ENCODE measurements at regions not wholly inside any gene's neighbourhood (a gene's known extent, or its start where the extent isn't known, plus 50 kb on each side); places are given as distances from the start of the nearest gene placed in this dataset.
"Not testable (repeated sequence)": the region's sequence is repeated elsewhere in the genome, so short reads cannot be mapped to it uniquely, and the experiment has no call there.

- DNase-seq (ENCODE audit: low read depth), result no peak
Observed at GRCh38 chr7:17094963-17095574, 203.4 kb upstream of the AHR start.

GRCh38 chr7:17095931-17096330 lies 202.5 kb upstream of the AHR start:
- no peak for DNase-seq (ENCODE audit: low read depth)

- DNase-seq (ENCODE audit: low read depth), result no peak
Observed at GRCh38 chr7:17097668-17098297, 200.7 kb upstream of the AHR start.

GRCh38 chr7:17098515-17098914 lies 199.9 kb upstream of the AHR start:
- DNase-seq (ENCODE audit: low read depth), result no peak

DNA sequence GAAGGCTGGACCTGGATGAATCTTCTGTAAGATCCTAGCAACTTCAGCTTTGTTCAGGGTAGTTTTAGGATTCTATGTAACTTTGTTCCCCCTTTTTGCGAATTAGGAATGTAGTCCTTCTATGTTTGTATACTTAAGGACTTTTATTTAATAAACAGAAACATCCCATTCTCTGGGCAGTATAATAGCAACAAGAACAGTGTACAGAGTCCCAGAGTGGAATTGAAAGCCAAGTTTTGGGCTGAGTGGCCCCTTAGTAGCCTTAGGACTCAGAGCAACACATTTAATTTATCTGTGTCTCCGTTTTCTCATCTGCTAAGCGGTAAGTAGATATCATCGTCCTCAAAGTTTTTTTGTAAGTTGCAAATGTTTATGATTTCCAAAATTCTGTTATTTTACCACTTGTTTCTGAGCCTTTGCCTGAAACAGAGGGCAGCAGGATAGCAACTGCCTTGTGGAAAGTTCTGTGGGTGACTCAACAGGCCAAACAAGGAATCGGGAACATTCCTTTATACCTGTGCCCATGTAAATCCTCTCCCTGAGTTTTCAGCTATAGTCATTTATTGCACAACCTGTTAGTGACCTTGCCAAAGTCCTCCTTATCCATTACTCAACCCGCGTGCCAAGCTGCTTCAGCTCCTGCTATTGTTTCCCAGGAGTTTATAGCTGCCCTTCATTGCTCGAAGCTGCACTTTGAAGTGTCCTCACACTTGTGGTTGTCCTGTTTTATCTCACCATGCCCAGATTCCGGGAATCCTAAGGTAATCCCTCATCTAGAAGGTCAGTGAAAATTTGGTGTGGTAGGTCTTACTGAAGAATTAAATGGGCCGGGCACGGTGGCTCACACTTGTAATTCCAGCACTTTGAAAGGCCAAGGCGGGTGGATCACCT lies 199.1 kb upstream of the AHR start:
- DNase-seq (ENCODE audit: low read depth), result no peak

GRCh38 chr7:17099974-17100509 lies 198.4 kb upstream of the AHR start:
- DNase-seq (ENCODE audit: low read depth), result not testable (repeated sequence)

DNA sequence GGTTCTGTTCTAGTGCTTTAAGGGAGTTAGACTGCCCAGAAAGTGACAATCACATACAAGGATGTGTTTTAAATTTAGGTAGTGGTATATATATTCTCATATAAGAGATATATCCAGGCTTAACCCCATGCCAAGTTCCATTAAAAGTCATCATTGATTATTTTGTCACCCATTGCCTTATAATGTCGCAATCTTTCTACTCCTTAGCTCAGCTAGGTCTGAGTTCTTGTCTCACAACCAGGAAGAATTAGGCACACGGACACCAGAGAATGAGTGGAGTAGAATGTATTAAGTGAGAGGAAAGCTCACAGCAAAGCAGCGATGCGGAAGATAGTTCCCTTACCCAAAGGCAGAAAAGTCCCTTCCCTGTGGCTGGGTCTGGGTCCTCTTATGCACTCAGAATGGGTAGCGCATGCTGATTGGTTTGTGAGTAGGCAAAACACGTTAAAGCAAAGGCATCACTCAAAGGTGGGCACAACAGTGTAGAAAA lies 197.2 kb upstream of the AHR start:
- no peak for DNase-seq (ENCODE audit: low read depth)

GRCh38 chr7:17103170-17103569 lies 195.3 kb upstream of the AHR start:
- DNase-seq (ENCODE audit: low read depth), result no peak

- no peak for DNase-seq (ENCODE audit: low read depth)
Observed at GRCh38 chr7:17103984-17104383, 194.5 kb upstream of the AHR start.

GRCh38 chr7:17104419-17104818 lies 194.0 kb upstream of the AHR start:
- DNase-seq (ENCODE audit: low read depth), result no peak

DNA sequence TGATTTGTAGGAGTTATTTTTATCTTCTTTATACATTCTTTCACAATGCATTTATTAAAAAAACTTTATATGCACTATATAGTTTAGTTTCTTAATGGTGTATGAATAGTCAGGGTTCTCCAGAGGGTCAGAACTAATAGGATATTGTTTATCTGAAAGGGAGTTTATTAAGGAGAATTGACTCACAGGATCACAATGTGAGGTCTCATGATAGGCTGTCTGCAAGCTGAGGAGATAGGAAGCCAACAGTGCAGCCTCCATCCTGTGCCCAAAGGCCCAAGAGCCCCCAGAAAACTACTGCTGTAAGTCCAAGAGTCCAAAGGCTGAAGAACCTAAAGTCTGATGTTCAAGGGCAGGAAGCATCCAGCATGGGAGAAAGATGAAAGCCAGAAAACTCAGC lies 192.8 kb upstream of the AHR start:
- no peak for DNase-seq (ENCODE audit: low read depth)

GRCh38 chr7:17108049-17108584 lies 190.3 kb upstream of the AHR start:
- no peak for DNase-seq (ENCODE audit: low read depth)

- DNase-seq (ENCODE audit: low read depth), result no peak
Observed at GRCh38 chr7:17109020-17109419, 189.4 kb upstream of the AHR start.

DNA sequence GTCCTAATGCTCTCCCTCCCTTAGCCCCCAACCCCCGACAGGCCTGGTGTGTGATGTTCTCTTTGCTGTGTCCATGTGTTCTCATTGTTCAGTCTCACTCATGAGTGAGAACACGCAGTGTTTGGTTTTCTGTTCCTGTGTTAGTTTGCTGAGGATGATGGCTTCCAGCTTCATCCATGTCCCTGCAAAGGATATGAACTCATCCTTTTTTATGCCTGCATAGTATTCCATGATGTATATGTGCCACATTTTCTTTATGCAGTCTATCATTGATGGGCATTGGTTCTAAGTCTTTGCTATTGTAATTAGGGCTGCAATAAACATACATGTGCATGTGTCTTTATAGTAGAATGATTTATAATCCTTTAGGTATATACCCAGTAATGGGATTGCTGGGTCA lies 184.7 kb upstream of the AHR start:
- not testable (repeated sequence) for DNase-seq (ENCODE audit: low read depth)

GRCh38 chr7:17118412-17118811 lies 180.0 kb upstream of the AHR start:
- no peak for DNase-seq (ENCODE audit: low read depth)

GRCh38 chr7:17120756-17121155 lies 177.7 kb upstream of the AHR start:
- DNase-seq (ENCODE audit: low read depth), result no peak

- no peak for DNase-seq (ENCODE audit: low read depth)
Observed at GRCh38 chr7:17121671-17122070, 176.8 kb upstream of the AHR start.

GRCh38 chr7:17123020-17123419 lies 175.4 kb upstream of the AHR start:
- DNase-seq (ENCODE audit: low read depth), result no peak

DNA sequence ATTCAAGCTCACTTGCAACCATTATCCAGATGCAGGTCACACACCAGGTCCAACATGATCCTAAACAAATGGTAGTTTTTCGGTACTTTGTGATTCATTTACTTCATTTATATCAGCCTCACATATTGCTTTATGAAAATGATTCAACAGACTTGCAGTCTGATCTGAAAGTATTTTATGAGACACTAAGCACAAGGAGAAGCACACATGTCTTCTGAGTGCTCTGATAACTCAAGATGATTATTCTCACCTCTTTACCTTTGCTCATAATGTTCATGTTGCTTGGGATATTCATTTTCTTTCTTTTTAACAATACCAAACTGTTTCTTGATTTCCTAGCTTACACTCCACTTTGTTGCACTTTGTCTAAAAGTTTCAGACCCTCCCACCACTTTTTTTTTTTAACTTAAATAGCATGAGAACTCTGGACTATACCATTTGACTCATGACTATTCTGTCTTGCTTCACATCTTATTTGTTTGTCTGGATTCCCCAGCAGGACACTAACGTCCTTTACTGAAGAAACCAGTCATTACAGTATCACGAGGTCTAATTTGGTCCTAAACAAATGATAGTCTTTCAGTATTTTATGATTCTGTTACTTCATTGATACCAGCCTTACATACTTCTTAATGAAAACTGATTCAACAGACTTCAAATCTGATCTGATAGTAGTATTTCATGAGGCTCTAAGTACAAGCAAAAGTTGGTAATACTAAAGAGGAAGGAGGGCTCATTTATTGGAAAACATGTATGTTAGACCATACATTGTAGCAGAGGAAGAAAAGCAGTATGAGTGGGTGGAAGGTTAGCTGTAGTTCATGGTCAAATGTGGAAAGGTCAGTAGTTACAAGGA lies 171.8 kb upstream of the AHR start:
- DNase-seq (ENCODE audit: low read depth), result no peak

- DNase-seq (ENCODE audit: low read depth), result no peak
Observed at GRCh38 chr7:17129218-17129617, 169.2 kb upstream of the AHR start.

DNA sequence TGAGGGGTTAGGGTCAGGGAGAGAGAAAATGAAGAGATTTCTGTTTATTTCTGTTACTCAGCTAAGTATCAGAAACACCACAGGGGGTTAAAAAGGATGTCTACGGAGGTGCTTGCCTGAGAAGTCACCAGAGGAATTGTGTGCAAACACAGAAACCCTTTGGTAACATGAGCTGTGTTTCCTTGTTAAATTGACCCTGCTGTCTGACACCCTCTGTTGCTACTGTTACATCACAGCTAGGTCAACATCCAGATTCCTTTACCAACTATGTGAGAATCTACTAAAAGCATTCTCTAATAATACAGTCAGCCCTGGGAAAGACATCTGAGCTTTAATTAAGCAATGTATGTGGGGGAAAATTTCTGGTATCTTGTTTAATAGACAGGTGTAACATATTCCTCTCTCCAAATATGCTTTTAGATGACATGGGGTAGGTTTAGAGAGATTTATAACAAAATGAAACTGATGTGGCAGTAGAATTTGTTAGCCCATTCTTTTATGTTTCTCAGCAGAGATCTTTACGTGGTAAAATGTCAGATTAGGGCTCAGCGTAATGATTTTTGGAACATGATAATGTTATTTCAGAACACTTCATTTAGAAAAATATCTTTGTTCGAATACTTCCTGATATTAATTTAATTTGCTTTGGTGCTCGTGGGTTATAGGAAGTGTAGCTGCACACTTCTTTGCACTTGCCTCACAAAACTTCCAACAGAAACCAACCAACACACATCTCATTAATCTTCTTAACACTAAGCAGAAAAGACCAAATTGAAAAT lies 168.0 kb upstream of the AHR start:
- DNase-seq (ENCODE audit: low read depth), result no peak

Measured in stimulated activated CD8-positive, alpha-beta memory T cell treated with anti-CD3 and anti-CD28 coated beads, Interleukin-12 subunit alpha, Interleukin-12 subunit beta, amount 100 ng/mL, for 1 hour (primary cell).